ENCODE measurements at regions not wholly inside any gene's neighbourhood (a gene's known extent, or its start where the extent isn't known, plus 50 kb on each side); places are given as distances from the start of the nearest gene placed in this dataset.

GRCh38 chr3:99542767-99543518 is 95.5 kb upstream of the COL8A1 start:
- no peak for DNase-seq (ENCODE audit: low read depth in 2 of 2)

- DNase-seq (ENCODE audit: low read depth in 2 of 2) = no peak
Measured at GRCh38 chr3:99541181-99541580, 97.2 kb upstream of the COL8A1 start.

- no peak for DNase-seq (ENCODE audit: low read depth in 2 of 2)
Measured at GRCh38 chr3:99537416-99537815, 101.0 kb upstream of the COL8A1 start.

- DNase-seq (ENCODE audit: low read depth in 2 of 2) = no peak
Measured at GRCh38 chr3:99536555-99537314, 101.7 kb upstream of the COL8A1 start.

- peak; percentile 93 for DNase-seq (ENCODE audit: low read depth in 2 of 2)
Measured at GRCh38 chr3:99534951-99535704, 103.3 kb upstream of the COL8A1 start.

- DNase-seq (ENCODE audit: low read depth in 2 of 2) = peak; percentile 57 to 58
Measured at GRCh38 chr3:99532246-99532645, 106.1 kb upstream of the COL8A1 start.

GRCh38 chr3:99529265-99529664 is 109.1 kb upstream of the COL8A1 start:
- DNase-seq (ENCODE audit: low read depth in 2 of 2) = no peak

GRCh38 chr3:99526921-99527320 is 111.5 kb upstream of the COL8A1 start:
- DNase-seq (ENCODE audit: low read depth in 2 of 2) = no peak

- DNase-seq (ENCODE audit: low read depth in 2 of 2) = no peak
Measured at GRCh38 chr3:99524559-99524958, 113.8 kb upstream of the COL8A1 start.

GRCh38 chr3:99523431-99524127 is 114.8 kb upstream of the COL8A1 start:
- no peak for DNase-seq (ENCODE audit: low read depth in 2 of 2)

- DNase-seq (ENCODE audit: low read depth in 2 of 2) = no peak
Measured at GRCh38 chr3:99522147-99522546, 116.2 kb upstream of the COL8A1 start.

GRCh38 chr3:99521551-99521950 is 116.8 kb upstream of the COL8A1 start:
- no peak for DNase-seq (ENCODE audit: low read depth in 2 of 2)

GRCh38 chr3:99520513-99520912 is 117.9 kb upstream of the COL8A1 start:
- DNase-seq (ENCODE audit: low read depth in 2 of 2) = no peak

GRCh38 chr3:99516936-99517335 is 121.5 kb upstream of the COL8A1 start:
- DNase-seq (ENCODE audit: low read depth in 2 of 2) = no peak

- no peak for DNase-seq (ENCODE audit: low read depth in 2 of 2)
Measured at GRCh38 chr3:99515891-99516290, 122.5 kb upstream of the COL8A1 start.

GRCh38 chr3:99509224-99509623 is 129.2 kb upstream of the COL8A1 start:
- peak; percentile 71 to 72 for DNase-seq (ENCODE audit: low read depth in 2 of 2)

GRCh38 chr3:99508191-99508590 is 130.2 kb upstream of the COL8A1 start:
- DNase-seq (ENCODE audit: low read depth in 2 of 2) = no peak

GRCh38 chr3:99505646-99506269 is 132.6 kb upstream of the COL8A1 start:
- DNase-seq (ENCODE audit: low read depth in 2 of 2) = peak; percentile 78 to 79

- DNase-seq (ENCODE audit: low read depth in 2 of 2) = no peak
Measured at GRCh38 chr3:99505200-99505599, 133.2 kb upstream of the COL8A1 start.

- no peak for DNase-seq (ENCODE audit: low read depth in 2 of 2)
Measured at GRCh38 chr3:99504258-99504657, 134.1 kb upstream of the COL8A1 start.

- DNase-seq (ENCODE audit: low read depth in 2 of 2) = no peak
Measured at GRCh38 chr3:99503350-99503749, 135.0 kb upstream of the COL8A1 start.

Measured in fibroblast of skin of left quadriceps (primary cell).